NCI-H2107 treated with DMSO at 0.1 percent for 48 hours (cell line): ENCODE measurements at regions not wholly inside any gene's neighbourhood (a gene's known extent, or its start where the extent isn't known, plus 50 kb on each side); places are given as distances from the start of the nearest gene placed in this dataset.
"Not testable (repeated sequence)": the region's sequence is repeated elsewhere in the genome, so short reads cannot be mapped to it uniquely, and the experiment has no call there.

ENCODE experiments used
- DNase-seq: peaks from one replicate; lab custom pipeline; 2025; ENCODE audit not compliant: unreplicated experiment; lab: John Stamatoyannopoulos, UW

- DNase-seq, result no peak
Measured at GRCh38 chr18:70920840-70921374, 632.1 kb downstream of the SOCS6 start.

- peak; percentile 70 for DNase-seq
Measured at GRCh38 chr18:70907673-70908072, 618.8 kb downstream of the SOCS6 start.

GRCh38 chr18:70892381-70892780, 603.5 kb downstream of the SOCS6 start:
- DNase-seq, result no peak

- DNase-seq, result no peak
Measured at GRCh38 chr18:70870292-70870691, 581.4 kb downstream of the SOCS6 start.

GRCh38 chr18:70848329-70848728, 559.5 kb downstream of the SOCS6 start:
- peak; percentile 38 for DNase-seq

- DNase-seq, result no peak
Measured at GRCh38 chr18:70840649-70841048, 551.8 kb downstream of the SOCS6 start.

GRCh38 chr18:70827632-70828031, 538.8 kb downstream of the SOCS6 start:
- DNase-seq, result no peak

GRCh38 chr18:70826571-70826970, 537.7 kb downstream of the SOCS6 start:
- no peak for DNase-seq

GRCh38 chr18:70822691-70823090, 533.8 kb downstream of the SOCS6 start:
- DNase-seq, result no peak

GRCh38 chr18:70822117-70822516, 533.3 kb downstream of the SOCS6 start:
- DNase-seq, result no peak

- DNase-seq, result no peak
Measured at GRCh38 chr18:70808481-70809056, 519.7 kb downstream of the SOCS6 start.

GRCh38 chr18:70781860-70782453, 493.1 kb downstream of the SOCS6 start:
- DNase-seq, result peak; percentile 50

- DNase-seq, result not testable (repeated sequence)
Measured at GRCh38 chr18:70766254-70766653, 477.4 kb downstream of the SOCS6 start.

GRCh38 chr18:70762812-70763211, 474.0 kb downstream of the SOCS6 start:
- no peak for DNase-seq

GRCh38 chr18:70758780-70759179, 469.9 kb downstream of the SOCS6 start:
- no peak for DNase-seq

GRCh38 chr18:70754486-70754885, 465.6 kb downstream of the SOCS6 start:
- no peak for DNase-seq

- DNase-seq, result no peak
Measured at GRCh38 chr18:70732916-70733315, 444.1 kb downstream of the SOCS6 start.

- DNase-seq, result no peak
Measured at GRCh38 chr18:70732188-70732587, 443.3 kb downstream of the SOCS6 start.

GRCh38 chr18:70720607-70721006, 431.8 kb downstream of the SOCS6 start:
- DNase-seq, result no peak

GRCh38 chr18:70709720-70710119, 420.9 kb downstream of the SOCS6 start:
- DNase-seq, result no peak

- DNase-seq, result no peak
Measured at GRCh38 chr18:70709144-70709543, 420.3 kb downstream of the SOCS6 start.

GRCh38 chr18:70705831-70706416, 417.1 kb downstream of the SOCS6 start:
- no peak for DNase-seq
